G401.6 (cell line): ENCODE measurements at regions not wholly inside any gene's neighbourhood (a gene's known extent, or its start where the extent isn't known, plus 50 kb on each side); places are given as distances from the start of the nearest gene placed in this dataset.

Experiments
- FAIRE-seq: peaks from 2 replicates; lab custom pipeline; 2012; peaks lifted over from hg19 to GRCh38; lab: Jason Lieb, UNC

GRCh38 chr5:4643190-4643589, 496.9 kb upstream of the ADAMTS16 start:
- no peak for FAIRE-seq

GRCh38 chr5:4643960-4644359, 496.2 kb upstream of the ADAMTS16 start:
- no peak for FAIRE-seq

- no peak for FAIRE-seq
These were observed 493.3 kb upstream of the ADAMTS16 start for GRCh38 chr5:4646715-4647375.

- no peak for FAIRE-seq
These were observed 492.2 kb upstream of the ADAMTS16 start for GRCh38 chr5:4647955-4648354.

- FAIRE-seq = no peak
These were observed 488.1 kb upstream of the ADAMTS16 start for GRCh38 chr5:4651806-4652565.

GRCh38 chr5:4653475-4653874, 486.7 kb upstream of the ADAMTS16 start:
- no peak for FAIRE-seq

GRCh38 chr5:4659851-4660250, 480.3 kb upstream of the ADAMTS16 start:
- no peak for FAIRE-seq

- FAIRE-seq = no peak
These were observed 478.8 kb upstream of the ADAMTS16 start for GRCh38 chr5:4661326-4661725.

- no peak for FAIRE-seq
These were observed 478.3 kb upstream of the ADAMTS16 start for GRCh38 chr5:4661836-4662235.

- no peak for FAIRE-seq
These were observed 477.4 kb upstream of the ADAMTS16 start for GRCh38 chr5:4662756-4663155.

GRCh38 chr5:4665911-4666310, 474.2 kb upstream of the ADAMTS16 start:
- no peak for FAIRE-seq

- no peak for FAIRE-seq
These were observed 466.0 kb upstream of the ADAMTS16 start for GRCh38 chr5:4674166-4674565.

- no peak for FAIRE-seq
These were observed 463.2 kb upstream of the ADAMTS16 start for GRCh38 chr5:4676934-4677333.

GRCh38 chr5:4684946-4685345, 455.2 kb upstream of the ADAMTS16 start:
- no peak for FAIRE-seq

- FAIRE-seq = no peak
These were observed 441.5 kb upstream of the ADAMTS16 start for GRCh38 chr5:4698596-4698995.

- no peak for FAIRE-seq
These were observed 440.5 kb upstream of the ADAMTS16 start for GRCh38 chr5:4699592-4699991.

- FAIRE-seq = no peak
These were observed 440.1 kb upstream of the ADAMTS16 start for GRCh38 chr5:4700069-4700468.

- no peak for FAIRE-seq
These were observed 439.3 kb upstream of the ADAMTS16 start for GRCh38 chr5:4700871-4701270.

GRCh38 chr5:4703931-4704458, 436.1 kb upstream of the ADAMTS16 start:
- FAIRE-seq = no peak

- FAIRE-seq = no peak
These were observed 435.2 kb upstream of the ADAMTS16 start for GRCh38 chr5:4704951-4705350.

GRCh38 chr5:4716781-4717180, 423.3 kb upstream of the ADAMTS16 start:
- no peak for FAIRE-seq

GRCh38 chr5:4717446-4717845, 422.7 kb upstream of the ADAMTS16 start:
- no peak for FAIRE-seq

- FAIRE-seq = no peak
These were observed 419.3 kb upstream of the ADAMTS16 start for GRCh38 chr5:4720831-4721230.

- no peak for FAIRE-seq
These were observed 417.2 kb upstream of the ADAMTS16 start for GRCh38 chr5:4722886-4723285.
